ENCODE measurements at regions not wholly inside any gene's neighbourhood (a gene's known extent, or its start where the extent isn't known, plus 50 kb on each side); places are given as distances from the start of the nearest gene placed in this dataset.

DNA sequence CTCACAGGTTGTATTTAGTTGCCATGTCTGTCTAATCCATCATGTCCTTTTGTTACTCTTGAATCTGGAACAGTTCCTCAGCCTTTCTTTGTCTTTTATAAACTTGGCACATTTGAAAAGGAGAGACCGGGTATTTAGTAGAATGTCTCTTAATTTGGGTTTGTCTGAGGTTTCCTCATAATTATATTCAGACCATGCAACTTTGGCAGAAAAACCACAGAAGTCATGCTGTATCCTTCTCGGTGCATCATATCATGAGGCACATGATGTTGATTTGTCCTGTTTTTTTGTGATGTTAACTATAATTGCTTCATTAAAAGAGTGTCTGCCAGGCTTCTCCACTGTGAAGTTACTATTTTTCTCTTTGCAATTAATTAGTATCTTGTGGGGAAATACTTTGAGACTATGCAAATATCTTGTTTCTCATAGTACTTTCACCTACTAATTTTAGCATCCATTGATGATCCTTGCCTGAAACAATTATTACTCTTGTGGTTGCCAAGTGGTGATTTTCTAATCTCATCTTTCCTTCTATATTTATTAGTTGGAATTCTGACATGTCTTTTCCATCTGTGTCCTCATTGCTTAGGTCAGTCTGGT lies 837.3 kb downstream of the DHX35 start:
- TF ChIP-seq ZNF354C (tag by site-specific recombination; IDR thresholded peaks at IDR 0.05; ENCODE audit: borderline replicate concordance, low read depth) = no peak
- TF ChIP-seq, protein P1, sequence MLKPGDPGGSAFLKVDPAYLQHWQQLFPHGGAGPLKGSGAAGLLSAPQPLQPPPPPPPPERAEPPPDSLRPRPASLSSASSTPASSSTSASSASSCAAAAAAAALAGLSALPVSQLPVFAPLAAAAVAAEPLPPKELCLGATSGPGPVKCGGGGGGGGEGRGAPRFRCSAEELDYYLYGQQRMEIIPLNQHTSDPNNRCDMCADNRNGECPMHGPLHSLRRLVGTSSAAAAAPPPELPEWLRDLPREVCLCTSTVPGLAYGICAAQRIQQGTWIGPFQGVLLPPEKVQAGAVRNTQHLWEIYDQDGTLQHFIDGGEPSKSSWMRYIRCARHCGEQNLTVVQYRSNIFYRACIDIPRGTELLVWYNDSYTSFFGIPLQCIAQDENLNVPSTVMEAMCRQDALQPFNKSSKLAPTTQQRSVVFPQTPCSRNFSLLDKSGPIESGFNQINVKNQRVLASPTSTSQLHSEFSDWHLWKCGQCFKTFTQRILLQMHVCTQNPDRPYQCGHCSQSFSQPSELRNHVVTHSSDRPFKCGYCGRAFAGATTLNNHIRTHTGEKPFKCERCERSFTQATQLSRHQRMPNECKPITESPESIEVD (tag by site-specific recombination; IDR thresholded peaks at IDR 0.05) = no peak
- TF ChIP-seq OSR2 (tag by site-specific recombination; IDR thresholded peaks at IDR 0.05) = no peak
- no peak for TF ChIP-seq ZNF433 (tag by site-specific recombination; IDR thresholded peaks at IDR 0.05; ENCODE audit: low read depth)
- no peak for TF ChIP-seq HOXD13 (CRISPR knock-in tag; IDR thresholded peaks at IDR 0.05; ENCODE audit: borderline replicate concordance)
- no peak for TF ChIP-seq ZEB2 (tag by site-specific recombination; IDR thresholded peaks at IDR 0.05)
- no peak for TF ChIP-seq ZNF24 (tag by site-specific recombination; IDR thresholded peaks at IDR 0.05)
- TF ChIP-seq, protein P2, sequence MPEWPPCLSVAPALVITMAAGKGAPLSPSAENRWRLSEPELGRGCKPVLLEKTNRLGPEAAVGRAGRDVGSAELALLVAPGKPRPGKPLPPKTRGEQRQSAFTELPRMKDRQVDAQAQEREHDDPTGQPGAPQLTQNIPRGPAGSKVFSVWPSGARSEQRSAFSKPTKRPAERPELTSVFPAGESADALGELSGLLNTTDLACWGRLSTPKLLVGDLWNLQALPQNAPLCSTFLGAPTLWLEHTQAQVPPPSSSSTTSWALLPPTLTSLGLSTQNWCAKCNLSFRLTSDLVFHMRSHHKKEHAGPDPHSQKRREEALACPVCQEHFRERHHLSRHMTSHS (tag by site-specific recombination; IDR thresholded peaks at IDR 0.05) = no peak
- TF ChIP-seq, protein P3, sequence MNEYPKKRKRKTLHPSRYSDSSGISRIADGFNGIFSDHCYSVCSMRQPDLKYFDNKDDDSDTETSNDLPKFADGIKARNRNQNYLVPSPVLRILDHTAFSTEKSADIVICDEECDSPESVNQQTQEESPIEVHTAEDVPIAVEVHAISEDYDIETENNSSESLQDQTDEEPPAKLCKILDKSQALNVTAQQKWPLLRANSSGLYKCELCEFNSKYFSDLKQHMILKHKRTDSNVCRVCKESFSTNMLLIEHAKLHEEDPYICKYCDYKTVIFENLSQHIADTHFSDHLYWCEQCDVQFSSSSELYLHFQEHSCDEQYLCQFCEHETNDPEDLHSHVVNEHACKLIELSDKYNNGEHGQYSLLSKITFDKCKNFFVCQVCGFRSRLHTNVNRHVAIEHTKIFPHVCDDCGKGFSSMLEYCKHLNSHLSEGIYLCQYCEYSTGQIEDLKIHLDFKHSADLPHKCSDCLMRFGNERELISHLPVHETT (tag by site-specific recombination; IDR thresholded peaks at IDR 0.05) = no peak
- TF ChIP-seq ZNF791 (tag by site-specific recombination; IDR thresholded peaks at IDR 0.05) = no peak
- TF ChIP-seq YY1 (tag by site-specific recombination; IDR thresholded peaks at IDR 0.05) = no peak
- TF ChIP-seq, protein P4, sequence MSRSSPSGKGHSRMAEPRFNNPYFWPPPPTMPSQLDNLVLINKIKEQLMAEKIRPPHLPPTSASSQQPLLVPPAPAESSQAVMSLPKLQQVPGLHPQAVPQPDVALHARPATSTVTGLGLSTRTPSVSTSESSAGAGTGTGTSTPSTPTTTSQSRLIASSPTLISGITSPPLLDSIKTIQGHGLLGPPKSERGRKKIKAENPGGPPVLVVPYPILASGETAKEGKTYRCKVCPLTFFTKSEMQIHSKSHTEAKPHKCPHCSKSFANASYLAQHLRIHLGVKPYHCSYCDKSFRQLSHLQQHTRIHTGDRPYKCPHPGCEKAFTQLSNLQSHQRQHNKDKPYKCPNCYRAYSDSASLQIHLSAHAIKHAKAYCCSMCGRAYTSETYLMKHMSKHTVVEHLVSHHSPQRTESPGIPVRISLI (tag by site-specific recombination; IDR thresholded peaks at IDR 0.05) = no peak
- TF ChIP-seq ZNF221 (tag by site-specific recombination; IDR thresholded peaks at IDR 0.05; ENCODE audit: borderline replicate concordance) = no peak
- TF ChIP-seq, protein P5, sequence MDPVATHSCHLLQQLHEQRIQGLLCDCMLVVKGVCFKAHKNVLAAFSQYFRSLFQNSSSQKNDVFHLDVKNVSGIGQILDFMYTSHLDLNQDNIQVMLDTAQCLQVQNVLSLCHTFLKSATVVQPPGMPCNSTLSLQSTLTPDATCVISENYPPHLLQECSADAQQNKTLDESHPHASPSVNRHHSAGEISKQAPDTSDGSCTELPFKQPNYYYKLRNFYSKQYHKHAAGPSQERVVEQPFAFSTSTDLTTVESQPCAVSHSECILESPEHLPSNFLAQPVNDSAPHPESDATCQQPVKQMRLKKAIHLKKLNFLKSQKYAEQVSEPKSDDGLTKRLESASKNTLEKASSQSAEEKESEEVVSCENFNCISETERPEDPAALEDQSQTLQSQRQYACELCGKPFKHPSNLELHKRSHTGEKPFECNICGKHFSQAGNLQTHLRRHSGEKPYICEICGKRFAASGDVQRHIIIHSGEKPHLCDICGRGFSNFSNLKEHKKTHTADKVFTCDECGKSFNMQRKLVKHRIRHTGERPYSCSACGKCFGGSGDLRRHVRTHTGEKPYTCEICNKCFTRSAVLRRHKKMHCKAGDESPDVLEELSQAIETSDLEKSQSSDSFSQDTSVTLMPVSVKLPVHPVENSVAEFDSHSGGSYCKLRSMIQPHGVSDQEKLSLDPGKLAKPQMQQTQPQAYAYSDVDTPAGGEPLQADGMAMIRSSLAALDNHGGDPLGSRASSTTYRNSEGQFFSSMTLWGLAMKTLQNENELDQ (tag by site-specific recombination; IDR thresholded peaks at IDR 0.05; ENCODE audit: low read depth) = no peak
- no peak for TF ChIP-seq ZBTB17 (tag by site-specific recombination; IDR thresholded peaks at IDR 0.05)
- POLR2A ChIA-PET = no interaction called here
- no peak overlapping the region for H3K27ac ChIP-seq (ENCODE audit: extremely low read depth, low read depth, low read length)
- CTCF ChIA-PET = no interaction called here
- no peaks in the 10 kb centered on the region for H3K9me3 ChIP-seq (ENCODE audit: control insufficient read depth, insufficient read depth, low read depth, low read length)
- H3K4me1 ChIP-seq (ENCODE audit: control insufficient read depth, insufficient read depth, low read length) = no peaks in the 10 kb centered on the region
- no peaks in the 10 kb centered on the region for H3K36me3 ChIP-seq (ENCODE audit: control insufficient read depth in 2 of 2, insufficient read depth in 1 of 2, low read length in 2 of 2)
- no peak overlapping the region for H3K4me3 ChIP-seq (ENCODE audit: low read depth, low read length)

DNA sequence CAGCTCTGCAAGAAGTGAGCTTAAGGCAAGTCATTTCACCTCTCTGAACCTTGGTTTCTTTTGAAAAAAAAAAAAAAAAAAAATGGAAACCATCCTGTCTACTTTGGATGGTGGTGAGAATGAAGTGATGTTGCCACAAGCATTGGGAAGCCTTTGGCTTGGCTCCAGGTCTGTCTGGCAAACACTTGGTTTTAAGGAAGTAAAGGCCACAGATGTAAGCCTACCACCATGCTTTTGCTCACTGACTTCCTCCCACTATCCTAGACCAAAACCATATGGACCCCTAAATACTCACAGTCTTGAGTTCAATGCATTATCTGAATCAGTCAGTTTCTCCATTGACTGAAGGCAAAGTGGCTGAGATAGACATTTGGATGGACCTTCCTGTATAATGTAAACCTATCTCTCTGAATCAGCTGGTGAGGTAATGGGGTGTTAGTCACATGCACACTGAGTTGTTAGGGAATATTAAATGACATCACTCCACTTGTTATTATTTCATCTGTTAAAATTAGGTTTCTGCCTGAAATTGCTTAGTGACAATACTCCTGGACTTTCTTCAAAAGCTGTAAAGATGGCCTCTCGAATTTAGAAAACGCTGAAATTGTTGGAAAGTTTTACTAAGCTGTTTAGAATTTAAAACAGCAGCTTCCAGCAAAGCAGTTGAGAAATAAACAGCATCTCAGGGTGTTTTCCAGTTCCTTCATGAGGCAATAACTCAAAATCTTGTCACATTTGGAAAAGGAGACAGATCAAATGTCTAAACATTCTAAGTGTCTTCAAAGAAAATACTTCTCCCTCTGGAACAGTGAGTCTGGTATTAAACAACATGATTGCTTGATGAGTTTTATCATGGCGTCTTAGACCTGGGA lies 833.5 kb downstream of the DHX35 start:
- Histone ChIP-seq H3K4me1 (ENCODE audit: control insufficient read depth, insufficient read depth, low read length) (no peaks in the 10 kb centered on the region), H3K36me3 (ENCODE audit: control insufficient read depth in 2 of 2, insufficient read depth in 1 of 2, low read length in 2 of 2) (no peaks in the 10 kb centered on the region), H3K4me3 (ENCODE audit: low read depth, low read length) (no peak overlapping the region), H3K9me3 (ENCODE audit: control insufficient read depth, insufficient read depth, low read depth, low read length) (no peaks in the 10 kb centered on the region), H3K27ac (ENCODE audit: extremely low read depth, low read depth, low read length) (no peak overlapping the region)
- ChIA-PET CTCF (no interaction called here), POLR2A (no interaction called here)
- TF ChIP-seq ZXDB (tag by site-specific recombination; IDR thresholded peaks at IDR 0.05) (no peak), ZNF600 (tag by site-specific recombination; IDR thresholded peaks at IDR 0.05) (peak; percentile 30; the same call in 1 of the 2 replicates), ZNF354C (tag by site-specific recombination; IDR thresholded peaks at IDR 0.05; ENCODE audit: borderline replicate concordance, low read depth) (no peak), ZNF830 (tag by site-specific recombination; IDR thresholded peaks at IDR 0.05; ENCODE audit: low read depth) (no peak), ZNF707 (tag by site-specific recombination; IDR thresholded peaks at IDR 0.05) (no peak), ZNF510 (tag by site-specific recombination; IDR thresholded peaks at IDR 0.05; ENCODE audit: insufficient replicate concordance) (no peak), MYNN (tag by site-specific recombination; IDR thresholded peaks at IDR 0.05; ENCODE audit: borderline replicate concordance) (no peak), ZNF146 (tag by site-specific recombination; IDR thresholded peaks at IDR 0.05) (no peak), ZNF677 (tag by site-specific recombination; IDR thresholded peaks at IDR 0.05) (no peak)
- TF ChIP-seq, protein P3 (tag by site-specific recombination; IDR thresholded peaks at IDR 0.05) = no peak

Measured in HEK293 (cell line).